Caco-2 (cell line): ENCODE measurements at regions not wholly inside any gene's neighbourhood (a gene's known extent, or its start where the extent isn't known, plus 50 kb on each side); places are given as distances from the start of the nearest gene placed in this dataset.

Experiments used
- BruUV-seq: library from RNA; stranded (reverse); fragments of 400-500 nt; replicated peaks from 2 replicates; lab custom pipeline; 2021; lab: Mats Ljungman, UMichigan
- CTCF ChIA-PET: fragments of 300-600 bp; sonication (Branson Sonifier 250); formaldehyde crosslinking; loops from one replicate; lab custom pipeline; 2022; ENCODE audit warnings: antibody characterized with exemption; lab: Charles Lee
- POLR2A ChIA-PET: fragments of 300-600 bp; sonication (Branson Sonifier 250); formaldehyde crosslinking; loops from one replicate; lab custom pipeline; 2022; ENCODE audit warnings: antibody characterized with exemption; lab: Charles Lee
- DNase-seq, 2 experiments: peaks; one replicate each; pipeline versions ENCODE4 v3.0.0 to v3.0.0-alpha.2; 2020 to 2022
- H3K27me3 ChIP-seq: replicated peaks from 2 replicates; pipeline ENCODE4 v1.6.0; 2011; ENCODE audit warnings: low read length; ENCODE audit not compliant: control insufficient read depth, insufficient read depth
- H3K36me3 ChIP-seq: 2 replicates; pipeline ENCODE4 v1.5.1; 2011; ENCODE audit warnings: low read length; ENCODE audit not compliant: control insufficient read depth, insufficient read depth
- H3K4me1 ChIP-seq: fragments of 250-450 bp; sonication (Bioruptor Pico); 2 replicates; pipeline ENCODE4 v1.5.1; 2020; ENCODE audit warnings: mild to moderate bottlenecking
- H3K4me3 ChIP-seq: 2 replicates; pipeline ENCODE4 v1.5.1; 2011; ENCODE audit warnings: low read depth, mild to moderate bottlenecking, control low read depth, low read length
- H3K9me3 ChIP-seq: fragments of 250-450 bp; sonication (Bioruptor Pico); 2 replicates; pipeline ENCODE4 v1.5.1; 2020; ENCODE audit warnings: mild to moderate bottlenecking, moderate library complexity
- H3K27ac Mint-ChIP-seq: one replicate; pipeline ENCODE4 v1.8.0; 2022; ENCODE audit warnings: mixed read lengths; ENCODE audit not compliant: unreplicated experiment
- H3K27me3 Mint-ChIP-seq: one replicate; pipeline ENCODE4 v1.8.0; 2022; ENCODE audit warnings: mixed read lengths; ENCODE audit not compliant: insufficient read depth, unreplicated experiment
- H3K36me3 Mint-ChIP-seq: one replicate; pipeline ENCODE4 v1.8.0; 2022; ENCODE audit warnings: mild to moderate bottlenecking, mixed read lengths; ENCODE audit not compliant: insufficient read depth, unreplicated experiment
- H3K4me1 Mint-ChIP-seq: one replicate; pipeline ENCODE4 v1.8.0; 2022; ENCODE audit warnings: low read depth, mixed read lengths; ENCODE audit not compliant: unreplicated experiment
- H3K4me3 Mint-ChIP-seq: one replicate; pipeline ENCODE4 v1.8.0; 2022; ENCODE audit warnings: mild to moderate bottlenecking, moderate library complexity, mixed read lengths; ENCODE audit not compliant: unreplicated experiment
- H3K9me3 Mint-ChIP-seq: one replicate; pipeline ENCODE4 v1.8.0; 2022; ENCODE audit warnings: mixed read lengths; ENCODE audit not compliant: unreplicated experiment
- CTCF ChIP-seq, 2 experiments: fragments of 200-600 bp in 1 of 2; IDR thresholded peaks; 1 replicate in 1 of 2; 2 replicates in 1 of 2; pipeline versions ENCODE4 v1.5.1 to v1.8.0; 2011 to 2022; ENCODE audit warnings: antibody characterized with exemption in 1 of 2, control low read depth in 1 of 2, inconsistent platforms in 1 of 2, low read depth in 1 of 2, low read length in 1 of 2, mild to moderate bottlenecking in 1 of 2, moderate library complexity in 1 of 2; ENCODE audit not compliant: insufficient read depth in 1 of 2, severe bottlenecking in 1 of 2, unreplicated experiment in 1 of 2
- intact Hi-C: fragments of 100-400 bp; cut with micrococcal nuclease; formaldehyde crosslinking; loops from one replicate; pipeline ENCODE4 v1.10.0; 2022; ENCODE audit not compliant: unreplicated experiment

DNA sequence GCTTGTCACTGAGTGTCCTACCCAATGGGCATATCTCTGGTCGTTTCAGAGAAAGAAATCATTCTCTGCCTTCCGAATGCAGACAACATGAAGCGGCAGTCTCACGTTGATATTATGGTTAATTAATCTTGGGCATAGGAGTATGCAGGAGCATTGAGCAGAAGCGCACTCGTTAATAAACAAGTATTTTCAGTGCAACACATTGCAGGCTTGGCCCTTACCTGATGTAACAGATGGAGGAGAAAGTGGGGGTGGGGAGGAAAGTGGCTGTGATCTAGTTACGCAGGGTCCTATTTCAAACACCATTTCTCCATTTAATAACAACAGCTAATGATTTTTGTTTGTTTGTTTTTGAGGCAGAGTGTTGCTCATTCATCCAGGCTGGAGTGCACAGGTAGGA lies 414.0 kb upstream of the RBFOX1 start:
- H3K27ac Mint-ChIP-seq: no peak overlapping the region
- H3K36me3 ChIP-seq: no peaks in the 10 kb centered on the region
- intact Hi-C loops: no loop called here
- H3K27me3 ChIP-seq: no peaks in the 10 kb centered on the region
- no peaks in the 10 kb centered on the region for H3K4me1 ChIP-seq
- H3K4me3 Mint-ChIP-seq: no peak overlapping the region
- H3K27me3 Mint-ChIP-seq: peaks cover 6% of the 10 kb centered on the region
- BruUV-seq: no TSS peak
- no peaks in the 10 kb centered on the region for H3K9me3 ChIP-seq
- TF ChIP-seq CTCF (IDR thresholded peaks at IDR 0.05; ENCODE audit: insufficient read depth in 1 of 2, low read depth in 1 of 2, low read length in 1 of 2, severe bottlenecking in 1 of 2, unreplicated experiment in 1 of 2): no peak
- ChIA-PET POLR2A (no interaction called here), CTCF (no interaction called here)
- DNase-seq: no peak
- H3K4me1 Mint-ChIP-seq: no peaks in the 10 kb centered on the region
- peaks cover 7% of the 10 kb centered on the region for H3K9me3 Mint-ChIP-seq
- H3K4me3 ChIP-seq: no peak overlapping the region
- no peaks in the 10 kb centered on the region for H3K36me3 Mint-ChIP-seq

DNA sequence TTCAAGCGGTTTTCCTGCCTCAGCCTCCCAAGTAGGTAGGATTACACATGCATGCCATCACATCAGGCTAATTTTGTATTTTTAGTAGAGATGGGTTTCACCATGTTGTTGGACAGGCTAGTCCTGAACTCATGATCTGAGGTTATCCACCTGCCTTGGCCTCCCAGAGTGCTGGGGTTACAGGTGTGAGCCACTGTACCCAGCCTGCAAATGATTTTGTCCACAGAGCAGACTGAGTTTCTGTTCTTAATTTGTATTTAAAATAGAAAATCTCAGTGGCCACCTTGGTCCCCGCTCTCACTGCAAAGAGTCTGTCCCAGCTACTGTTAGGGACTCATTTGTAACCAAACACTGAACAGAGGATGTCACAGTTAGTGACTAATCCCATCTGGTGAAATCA lies 415.7 kb upstream of the RBFOX1 start:
- no peak overlapping the region for H3K27ac Mint-ChIP-seq
- no peak for TF ChIP-seq CTCF (IDR thresholded peaks at IDR 0.05; ENCODE audit: insufficient read depth in 1 of 2, low read depth in 1 of 2, low read length in 1 of 2, severe bottlenecking in 1 of 2, unreplicated experiment in 1 of 2)
- DNase-seq: no peak
- H3K27me3 ChIP-seq: no peaks in the 10 kb centered on the region
- no peaks in the 10 kb centered on the region for H3K4me1 ChIP-seq
- no peaks in the 10 kb centered on the region for H3K9me3 Mint-ChIP-seq
- H3K4me3 Mint-ChIP-seq: no peak overlapping the region
- peaks cover 3% of the 10 kb centered on the region for H3K27me3 Mint-ChIP-seq
- no TSS peak for BruUV-seq
- intact Hi-C loops: no loop called here
- H3K4me3 ChIP-seq: no peak overlapping the region
- no peaks in the 10 kb centered on the region for H3K36me3 Mint-ChIP-seq
- no peaks in the 10 kb centered on the region for H3K9me3 ChIP-seq
- no peaks in the 10 kb centered on the region for H3K4me1 Mint-ChIP-seq
- CTCF ChIA-PET: no interaction called here
- POLR2A ChIA-PET: no interaction called here
- no peaks in the 10 kb centered on the region for H3K36me3 ChIP-seq

GRCh38 chr16:6913566-6913965 lies 419.1 kb upstream of the RBFOX1 start:
- no peak overlapping the region for H3K4me3 ChIP-seq
- no peaks in the 10 kb centered on the region for H3K27me3 ChIP-seq
- no TSS peak for BruUV-seq

More at GRCh38 chr16:6913566-6913965, 419.1 kb upstream of the RBFOX1 start:
- H3K9me3 ChIP-seq: no peaks in the 10 kb centered on the region
- no peak overlapping the region for H3K4me3 Mint-ChIP-seq
- no peaks in the 10 kb centered on the region for H3K9me3 Mint-ChIP-seq
- H3K4me1 Mint-ChIP-seq: no peaks in the 10 kb centered on the region
- DNase-seq: no peak
- no peaks in the 10 kb centered on the region for H3K4me1 ChIP-seq
- TF ChIP-seq CTCF (IDR thresholded peaks at IDR 0.05; ENCODE audit: insufficient read depth in 1 of 2, low read depth in 1 of 2, low read length in 1 of 2, severe bottlenecking in 1 of 2, unreplicated experiment in 1 of 2): no peak
- H3K36me3 ChIP-seq: no peaks in the 10 kb centered on the region
- CTCF ChIA-PET: no interaction called here
- H3K36me3 Mint-ChIP-seq: no peaks in the 10 kb centered on the region
- intact Hi-C loops: no loop called here
- POLR2A ChIA-PET: no interaction called here
- H3K27ac Mint-ChIP-seq: no peak overlapping the region
- H3K27me3 Mint-ChIP-seq: peaks cover 6% of the 10 kb centered on the region
